ENCODE measurements at regions not wholly inside any gene's neighbourhood (a gene's known extent, or its start where the extent isn't known, plus 50 kb on each side); places are given as distances from the start of the nearest gene placed in this dataset.

GRCh38 chrX:10102046-10102704, 54.6 kb upstream of the CLCN4 start:
- H3K4me1 Mint-ChIP-seq, result peaks cover 4% of the 10 kb centered on the region
- H3K27ac Mint-ChIP-seq, result no peak overlapping the region
- TF ChIP-seq EZH2 (IDR thresholded peaks at IDR 0.05), result no peak
- no peak for TF ChIP-seq EZH2phosphoT487 (IDR thresholded peaks at IDR 0.05)
- TF ChIP-seq CTCF (IDR thresholded peaks at IDR 0.05), result no peak
- DNase-seq (ENCODE audit: low spot score), result no peak
- H3K4me3 Mint-ChIP-seq, result no peak overlapping the region
- Histone ChIP-seq H2AFZ (replicated peaks) (no peak overlapping the region), H3K36me3 (no peaks in the 10 kb centered on the region), H3K9me3 (ENCODE audit: low read depth) (no peaks in the 10 kb centered on the region), H3K4me1 (no peaks in the 10 kb centered on the region), H3K27me3 (no peaks in the 10 kb centered on the region), H4K20me1 (ENCODE audit: low read depth) (no peaks in the 10 kb centered on the region), H3K9ac (no peak overlapping the region), H3K27ac (no peak overlapping the region), H3K4me3 (no peak overlapping the region), H3K4me2 (no peak overlapping the region), H3K79me2 (ENCODE audit: low read depth) (no peaks in the 10 kb centered on the region), H3F3A (ENCODE audit: low read depth) (no peaks in the 10 kb centered on the region)
- H3K27me3 Mint-ChIP-seq (ENCODE audit: insufficient read depth, low read depth), result no peaks in the 10 kb centered on the region
- H3K9me3 Mint-ChIP-seq, result peaks cover 16% of the 10 kb centered on the region
- H3K36me3 Mint-ChIP-seq, result peaks cover 35% of the 10 kb centered on the region

- Histone ChIP-seq H3K79me2 (ENCODE audit: low read depth) (no peaks in the 10 kb centered on the region), H2AFZ (replicated peaks) (no peak overlapping the region), H3K4me2 (no peak overlapping the region), H3K4me1 (no peaks in the 10 kb centered on the region), H3F3A (ENCODE audit: low read depth) (no peaks in the 10 kb centered on the region), H3K36me3 (no peaks in the 10 kb centered on the region), H3K9me3 (ENCODE audit: low read depth) (no peaks in the 10 kb centered on the region), H3K27me3 (no peaks in the 10 kb centered on the region), H3K27ac (no peak overlapping the region), H4K20me1 (ENCODE audit: low read depth) (no peaks in the 10 kb centered on the region), H3K9ac (no peak overlapping the region), H3K4me3 (no peak overlapping the region)
- H3K27me3 Mint-ChIP-seq (ENCODE audit: insufficient read depth, low read depth), result no peaks in the 10 kb centered on the region
- H3K27ac Mint-ChIP-seq, result no peak overlapping the region
- H3K4me1 Mint-ChIP-seq, result peaks cover 7% of the 10 kb centered on the region
- H3K9me3 Mint-ChIP-seq, result peaks cover 16% of the 10 kb centered on the region
- no peak for TF ChIP-seq EZH2 (IDR thresholded peaks at IDR 0.05)
- no peak for TF ChIP-seq EZH2phosphoT487 (IDR thresholded peaks at IDR 0.05)
- no peak for TF ChIP-seq CTCF (IDR thresholded peaks at IDR 0.05)
- H3K36me3 Mint-ChIP-seq, result peaks cover 37% of the 10 kb centered on the region
- no peak overlapping the region for H3K4me3 Mint-ChIP-seq
- no peak for DNase-seq (ENCODE audit: low spot score)
Measured at GRCh38 chrX:10103023-10103422, 53.8 kb upstream of the CLCN4 start.

- Histone ChIP-seq H3K4me1 (no peaks in the 10 kb centered on the region), H3F3A (ENCODE audit: low read depth) (no peaks in the 10 kb centered on the region), H3K9ac (no peak overlapping the region), H3K36me3 (no peaks in the 10 kb centered on the region), H3K27ac (no peak overlapping the region), H3K79me2 (ENCODE audit: low read depth) (no peaks in the 10 kb centered on the region), H3K9me3 (ENCODE audit: low read depth) (no peaks in the 10 kb centered on the region), H2AFZ (replicated peaks) (no peak overlapping the region), H3K27me3 (no peaks in the 10 kb centered on the region), H4K20me1 (ENCODE audit: low read depth) (no peaks in the 10 kb centered on the region), H3K4me3 (no peak overlapping the region), H3K4me2 (no peak overlapping the region)
- Mint-ChIP-seq H3K27me3 (ENCODE audit: insufficient read depth, low read depth) (no peaks in the 10 kb centered on the region), H3K36me3 (peaks cover 34% of the 10 kb centered on the region), H3K4me3 (no peak overlapping the region), H3K4me1 (peaks cover 12% of the 10 kb centered on the region), H3K9me3 (peaks cover 16% of the 10 kb centered on the region), H3K27ac (no peak overlapping the region)
- TF ChIP-seq CTCF (IDR thresholded peaks at IDR 0.05), result no peak
- TF ChIP-seq EZH2 (IDR thresholded peaks at IDR 0.05), result no peak
- TF ChIP-seq EZH2phosphoT487 (IDR thresholded peaks at IDR 0.05), result no peak
- no peak for DNase-seq (ENCODE audit: low spot score)
Measured at GRCh38 chrX:10104958-10105658, 51.7 kb upstream of the CLCN4 start.
